NB4 (cell line): ENCODE measurements at regions not wholly inside any gene's neighbourhood (a gene's known extent, or its start where the extent isn't known, plus 50 kb on each side); places are given as distances from the start of the nearest gene placed in this dataset.

ENCODE experiments used
- MYC ChIP-seq: IDR thresholded peaks from 2 replicates; pipeline ENCODE4 v1.6.1; 2011; ENCODE audit warnings: low read depth, low read length
- POLR2A ChIP-seq: IDR thresholded peaks from 2 replicates; pipeline ENCODE4 v1.6.1; 2011; ENCODE audit warnings: mild to moderate bottlenecking; ENCODE audit not compliant: insufficient read length; ENCODE audit errors: extremely low read depth
- TF ChIP-seq, protein P1 (sequence below): IDR thresholded peaks from 2 replicates; pipeline ENCODE4 v1.6.1; 2011; ENCODE audit warnings: low read depth, low read length
- TF ChIP-seq, protein P2 (sequence below): IDR thresholded peaks from one replicate; pipeline ENCODE4 v1.5.1; 2012; ENCODE audit warnings: low read depth, low read length

DNA sequence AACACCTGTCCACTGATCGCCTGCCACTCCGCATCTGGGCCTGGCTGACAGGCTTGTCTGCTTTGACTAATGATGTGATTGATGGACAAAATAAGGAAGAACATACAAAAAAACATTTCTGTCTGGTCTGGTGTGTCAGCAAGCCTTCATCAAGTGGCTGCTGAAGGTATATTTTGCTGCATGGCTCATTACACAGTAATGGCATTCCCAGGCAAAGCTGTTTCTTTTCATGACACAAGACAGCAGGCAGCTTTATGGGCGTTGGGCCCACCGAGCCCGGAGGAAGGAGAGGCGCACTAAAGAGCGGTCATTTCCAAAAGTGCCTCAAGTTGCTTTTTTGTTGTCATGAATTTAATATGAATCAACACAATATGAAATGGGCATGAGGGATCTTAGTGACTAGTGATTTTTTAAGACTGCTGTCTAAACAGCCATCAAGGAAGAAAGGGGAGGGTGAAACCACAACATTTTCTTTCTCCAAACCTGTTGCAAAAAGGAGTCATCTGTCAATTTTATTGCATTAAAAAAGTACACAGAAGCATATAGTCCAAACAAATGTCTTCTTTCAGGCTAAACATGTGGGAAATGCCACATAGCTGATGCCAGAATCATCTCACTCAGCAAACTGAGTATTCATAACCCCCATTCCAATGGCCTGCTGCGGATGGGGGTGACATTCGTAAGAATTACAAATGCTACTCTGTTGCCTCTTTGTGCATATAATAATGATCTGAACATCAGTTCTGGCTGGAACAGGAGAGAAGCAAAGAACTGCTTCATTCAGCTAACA lies 476.6 kb downstream of the ZNF536 start:
- TF ChIP-seq POLR2A (no peak), MYC (no peak)
- TF ChIP-seq, protein P1, sequence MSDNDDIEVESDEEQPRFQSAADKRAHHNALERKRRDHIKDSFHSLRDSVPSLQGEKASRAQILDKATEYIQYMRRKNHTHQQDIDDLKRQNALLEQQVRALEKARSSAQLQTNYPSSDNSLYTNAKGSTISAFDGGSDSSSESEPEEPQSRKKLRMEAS: no peak
- TF ChIP-seq, protein P2, sequence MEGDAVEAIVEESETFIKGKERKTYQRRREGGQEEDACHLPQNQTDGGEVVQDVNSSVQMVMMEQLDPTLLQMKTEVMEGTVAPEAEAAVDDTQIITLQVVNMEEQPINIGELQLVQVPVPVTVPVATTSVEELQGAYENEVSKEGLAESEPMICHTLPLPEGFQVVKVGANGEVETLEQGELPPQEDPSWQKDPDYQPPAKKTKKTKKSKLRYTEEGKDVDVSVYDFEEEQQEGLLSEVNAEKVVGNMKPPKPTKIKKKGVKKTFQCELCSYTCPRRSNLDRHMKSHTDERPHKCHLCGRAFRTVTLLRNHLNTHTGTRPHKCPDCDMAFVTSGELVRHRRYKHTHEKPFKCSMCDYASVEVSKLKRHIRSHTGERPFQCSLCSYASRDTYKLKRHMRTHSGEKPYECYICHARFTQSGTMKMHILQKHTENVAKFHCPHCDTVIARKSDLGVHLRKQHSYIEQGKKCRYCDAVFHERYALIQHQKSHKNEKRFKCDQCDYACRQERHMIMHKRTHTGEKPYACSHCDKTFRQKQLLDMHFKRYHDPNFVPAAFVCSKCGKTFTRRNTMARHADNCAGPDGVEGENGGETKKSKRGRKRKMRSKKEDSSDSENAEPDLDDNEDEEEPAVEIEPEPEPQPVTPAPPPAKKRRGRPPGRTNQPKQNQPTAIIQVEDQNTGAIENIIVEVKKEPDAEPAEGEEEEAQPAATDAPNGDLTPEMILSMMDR: no peak
